Keratinocyte (primary cell): ENCODE measurements at regions not wholly inside any gene's neighbourhood (a gene's known extent, or its start where the extent isn't known, plus 50 kb on each side); places are given as distances from the start of the nearest gene placed in this dataset.

Source experiments
- DNase-seq: peaks from one replicate; pipeline ENCODE4 v3.0.0-alpha.2; 2011; ENCODE audit warnings: low read depth, missing footprints, low spot score
- FAIRE-seq: peaks from 2 replicates; lab custom pipeline; 2011; peaks lifted over from hg19 to GRCh38; lab: Jason Lieb, UNC
- H2AFZ ChIP-seq: 2 replicates; pipeline ENCODE4 v1.6.0; 2012; ENCODE audit warnings: low read length, control low read depth, inconsistent platforms; ENCODE audit not compliant: control insufficient read depth
- H3K27ac ChIP-seq: 2 replicates; pipeline ENCODE4 v1.5.1; 2011; ENCODE audit warnings: low read length; ENCODE audit not compliant: control insufficient read depth, insufficient read depth
- H3K27me3 ChIP-seq: 3 replicates; pipeline ENCODE4 v1.6.0; 2011; ENCODE audit warnings: low read length; ENCODE audit not compliant: control insufficient read depth, insufficient read depth; ENCODE audit errors: extremely low read depth
- H3K36me3 ChIP-seq, 2 experiments: 2 replicates in 1 of 2; 3 replicates in 1 of 2; pipeline ENCODE4 v1.5.1; 2011; ENCODE audit warnings: low read length in 2 of 2, mild to moderate bottlenecking in 1 of 2; ENCODE audit not compliant: control insufficient read depth in 2 of 2, insufficient read depth in 2 of 2; ENCODE audit errors: extremely low read depth in 1 of 2
- H3K4me1 ChIP-seq: 3 replicates; pipeline ENCODE4 v1.5.1; 2011; ENCODE audit warnings: low read length; ENCODE audit not compliant: control insufficient read depth, insufficient read depth; ENCODE audit errors: extremely low read depth
- H3K4me2 ChIP-seq: 3 replicates; pipeline ENCODE4 v1.6.0; 2011; ENCODE audit warnings: low read depth, low read length; ENCODE audit not compliant: control insufficient read depth, insufficient read depth; ENCODE audit errors: extremely low read depth
- H3K4me3 ChIP-seq, 3 experiments: fragments of 200-600 bp in 1 of 3; sonication (generic) in 1 of 3; 2 replicates in 2 of 3; 3 replicates in 1 of 3; pipeline ENCODE4 v1.5.1; 2011 to 2016; ENCODE audit warnings: low read length in 3 of 3, mild to moderate bottlenecking in 3 of 3, control low read depth in 2 of 3, inconsistent platforms in 1 of 3, low read depth in 1 of 3, mixed read lengths in 1 of 3, mixed run types in 1 of 3, moderate library complexity in 1 of 3; ENCODE audit not compliant: control insufficient read depth in 2 of 3, insufficient read depth in 2 of 3; ENCODE audit errors: extremely low read depth in 1 of 3
- H3K79me2 ChIP-seq: 2 replicates; pipeline ENCODE4 v1.6.0; 2012; ENCODE audit warnings: low read length; ENCODE audit not compliant: control insufficient read depth, insufficient read depth
- H3K9ac ChIP-seq: 3 replicates; pipeline ENCODE4 v1.6.0; 2011; ENCODE audit warnings: low read length; ENCODE audit not compliant: control insufficient read depth, insufficient read depth; ENCODE audit errors: extremely low read depth
- H3K9me1 ChIP-seq: 3 replicates; pipeline ENCODE4 v1.6.0; 2011; ENCODE audit warnings: low read length; ENCODE audit not compliant: control insufficient read depth, insufficient read depth; ENCODE audit errors: extremely low read depth
- H3K9me3 ChIP-seq: 2 replicates; pipeline ENCODE4 v1.5.1; 2012; ENCODE audit warnings: low read depth, low read length; ENCODE audit not compliant: control insufficient read depth
- H4K20me1 ChIP-seq: 3 replicates; pipeline ENCODE4 v1.6.0; 2011; ENCODE audit warnings: low read length; ENCODE audit not compliant: control insufficient read depth, insufficient read depth; ENCODE audit errors: extremely low read depth
- CTCF ChIP-seq, 3 experiments: IDR thresholded peaks in 1 of 3; conservative IDR thresholded peaks in 1 of 3; optimal IDR thresholded peaks in 1 of 3; 2 replicates in 2 of 3; 3 replicates in 1 of 3; pipeline versions ENCODE3 to v1.5.1; 2011; ENCODE audit warnings: low read length in 3 of 3, mild to moderate bottlenecking in 3 of 3, moderate library complexity in 2 of 3, control low read depth in 1 of 3, inconsistent platforms in 1 of 3; ENCODE audit not compliant: insufficient read depth in 2 of 3; ENCODE audit errors: extremely low read depth in 1 of 3
- EZH2 ChIP-seq: IDR thresholded peaks from one replicate; pipeline ENCODE4 v1.6.1; 2012; ENCODE audit warnings: inconsistent platforms, mild to moderate bottlenecking, low read length, moderate library complexity
- dilution Hi-C: fragments of 300-500 bp; cut with MboI; formaldehyde crosslinking; loops from one replicate; pipeline ENCODE4 v1.7.0; 2020; ENCODE audit warnings: low sequenced_read_pairs; ENCODE audit not compliant: extremely low pct_ligation_motif_present

- DNase-seq (no peak), FAIRE-seq (no peak)
- dilution Hi-C loops: no loop called here
- no peak overlapping the region for H2AFZ ChIP-seq
- no peaks in the 10 kb centered on the region for H3K9me1 ChIP-seq
- H3K4me1 ChIP-seq: no peaks in the 10 kb centered on the region
- H3K9me3 ChIP-seq: no peaks in the 10 kb centered on the region
- no peak overlapping the region for H3K27ac ChIP-seq
- no peak overlapping the region for H3K4me3 ChIP-seq
- no peak overlapping the region for H3K9ac ChIP-seq
- H3K27me3 ChIP-seq: no peaks in the 10 kb centered on the region
- no peaks in the 10 kb centered on the region for H3K36me3 ChIP-seq
- TF ChIP-seq EZH2 (no peak), CTCF (optimal IDR thresholded peaks at IDR 0.05 in 1 of 3, IDR thresholded peaks at IDR 0.05 in 1 of 3, conservative IDR thresholded peaks at IDR 0.05 in 1 of 3; ENCODE audit: extremely low read depth in 1 of 3, insufficient read depth in 2 of 3, low read length in 3 of 3) (no peak)
- H4K20me1 ChIP-seq: no peaks in the 10 kb centered on the region
- H3K79me2 ChIP-seq: no peaks in the 10 kb centered on the region
- H3K4me2 ChIP-seq: no peak overlapping the region
Measured at GRCh38 chr17:13134076-13134475, 116.2 kb upstream of the ELAC2 start.

DNA sequence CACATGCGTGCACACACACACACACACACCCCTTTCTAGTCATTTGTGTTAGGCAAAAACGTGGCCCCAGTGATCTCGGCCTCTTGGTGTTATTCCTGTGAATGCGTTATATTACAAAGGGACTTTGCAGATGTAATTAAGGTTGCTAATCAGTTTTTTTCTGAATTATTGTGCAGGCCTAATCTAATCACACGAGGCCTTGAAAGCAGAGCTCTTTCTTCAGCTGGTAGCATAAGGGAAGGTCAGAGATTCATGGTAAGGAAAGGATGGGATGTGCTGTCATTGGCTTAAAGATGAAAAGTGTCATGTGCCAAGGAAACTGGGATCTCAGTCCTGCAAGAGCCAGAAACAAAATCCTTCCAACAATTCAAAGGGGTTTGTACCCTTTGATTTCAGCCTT, 113.4 kb upstream of the ELAC2 start:
- H3K4me2 ChIP-seq: no peak overlapping the region
- FAIRE-seq (no peak), DNase-seq (no peak)
- H4K20me1 ChIP-seq: no peaks in the 10 kb centered on the region
- H3K4me3 ChIP-seq: no peak overlapping the region
- H3K4me1 ChIP-seq: no peaks in the 10 kb centered on the region
- TF ChIP-seq EZH2 (no peak), CTCF (optimal IDR thresholded peaks at IDR 0.05 in 1 of 3, IDR thresholded peaks at IDR 0.05 in 1 of 3, conservative IDR thresholded peaks at IDR 0.05 in 1 of 3; ENCODE audit: extremely low read depth in 1 of 3, insufficient read depth in 2 of 3, low read length in 3 of 3) (no peak)
- no peaks in the 10 kb centered on the region for H3K27me3 ChIP-seq
- no peaks in the 10 kb centered on the region for H3K36me3 ChIP-seq
- H3K79me2 ChIP-seq: no peaks in the 10 kb centered on the region
- no peak overlapping the region for H3K27ac ChIP-seq
- dilution Hi-C loops: no loop called here
- H2AFZ ChIP-seq: no peak overlapping the region
- no peak overlapping the region for H3K9ac ChIP-seq
- H3K9me1 ChIP-seq: no peaks in the 10 kb centered on the region
- H3K9me3 ChIP-seq: no peaks in the 10 kb centered on the region
